GM21717 (cell line): ENCODE measurements at regions not wholly inside any gene's neighbourhood (a gene's known extent, or its start where the extent isn't known, plus 50 kb on each side); places are given as distances from the start of the nearest gene placed in this dataset.

ENCODE experiments used
- ATAC-seq: cut with Tn5 transposase; IDR thresholded peaks from one replicate; pipeline ENCODE4 v1.9.1; 2021; ENCODE audit warnings: mild to moderate bottlenecking, moderate library complexity; ENCODE audit not compliant: unreplicated experiment

DNA sequence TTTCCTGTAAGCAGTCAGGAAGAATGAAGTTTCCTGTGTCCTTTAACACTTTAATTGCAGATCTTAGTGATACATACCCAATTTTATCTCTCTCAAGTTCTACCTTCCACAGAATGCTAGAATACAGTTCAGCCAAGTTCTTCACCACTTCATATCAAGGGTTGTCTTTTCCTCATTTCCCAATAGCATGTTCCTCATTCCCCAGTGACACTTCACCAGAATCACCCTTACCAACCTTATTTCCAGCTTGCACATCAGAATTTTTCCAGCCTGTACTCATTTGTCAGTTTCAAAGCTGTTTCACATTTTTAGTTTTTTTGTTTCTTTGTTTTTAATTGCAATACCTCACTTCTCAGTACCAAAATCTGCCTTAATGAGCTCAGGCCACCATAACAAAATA is 126.1 kb downstream of the ESM1 start:
- ATAC-seq, result no peak

DNA sequence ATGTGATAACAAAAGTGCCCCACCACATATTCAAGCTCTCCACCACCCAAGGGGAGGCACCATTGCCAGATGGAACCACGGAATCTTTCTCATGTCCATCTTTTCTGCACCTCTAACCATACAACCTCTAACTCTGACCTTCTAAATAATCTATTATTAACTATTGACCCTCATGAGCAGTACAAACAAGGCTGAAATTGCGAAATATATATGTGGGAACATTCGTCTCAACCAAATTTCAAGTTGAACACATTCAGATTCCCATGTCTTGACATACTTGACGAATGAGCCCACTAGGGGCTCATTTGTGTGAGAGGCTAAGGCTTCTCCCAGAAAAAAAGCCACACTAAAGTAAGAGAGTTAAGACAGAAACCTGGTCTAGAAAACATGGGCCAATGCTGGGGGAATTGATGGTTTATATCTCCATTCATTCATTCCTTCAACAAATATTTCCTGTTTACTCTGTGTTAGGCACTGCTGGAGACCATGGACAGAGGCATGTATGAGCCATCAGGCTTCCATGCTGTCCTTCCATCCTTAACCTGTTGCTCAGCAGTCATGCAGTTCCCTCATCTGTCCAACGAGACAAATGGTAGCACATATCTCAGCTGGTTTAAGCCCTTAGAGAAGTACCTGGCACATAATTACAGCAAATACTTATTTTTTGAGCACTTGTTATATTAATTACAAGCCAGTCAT is 130.4 kb downstream of the ESM1 start:
- ATAC-seq, result no peak

DNA sequence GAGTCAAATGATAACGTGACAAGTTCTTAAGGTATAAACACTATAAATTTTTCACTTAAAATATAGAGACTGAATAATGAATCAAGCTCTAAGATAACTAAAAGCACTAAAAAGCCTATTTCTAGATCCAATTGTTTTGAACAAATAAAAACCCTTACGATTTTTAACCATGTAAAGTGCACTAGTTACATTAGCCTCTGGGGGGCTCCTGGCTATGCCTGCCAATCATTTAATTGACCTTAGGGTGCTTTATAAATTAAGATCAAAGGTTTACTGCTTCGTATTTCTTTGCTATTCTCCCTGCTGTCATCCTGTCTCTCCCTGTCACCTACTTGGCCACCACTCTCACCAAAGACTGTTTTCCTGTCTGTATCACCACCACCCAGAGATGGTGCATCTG is 133.4 kb downstream of the ESM1 start:
- no peak for ATAC-seq

DNA sequence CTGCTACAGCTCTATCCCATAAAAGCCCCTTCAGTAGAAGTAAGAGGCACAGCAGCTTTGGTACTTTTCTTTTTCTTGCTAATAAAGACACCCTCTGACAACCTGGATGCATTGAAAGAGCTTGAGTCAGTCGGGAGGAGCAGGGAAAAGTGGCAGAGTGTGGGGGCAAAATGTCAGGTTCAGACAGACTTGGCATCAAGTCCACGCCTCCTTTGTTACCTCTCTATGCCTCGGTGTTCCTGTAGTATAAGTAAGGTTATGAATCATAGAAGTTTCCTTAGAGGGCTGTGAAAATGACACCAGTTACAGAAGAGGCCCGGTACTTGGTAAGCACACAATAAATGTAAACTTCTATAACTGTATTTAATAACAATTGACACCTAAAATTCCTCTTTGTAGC is 133.9 kb downstream of the ESM1 start:
- no peak for ATAC-seq

DNA sequence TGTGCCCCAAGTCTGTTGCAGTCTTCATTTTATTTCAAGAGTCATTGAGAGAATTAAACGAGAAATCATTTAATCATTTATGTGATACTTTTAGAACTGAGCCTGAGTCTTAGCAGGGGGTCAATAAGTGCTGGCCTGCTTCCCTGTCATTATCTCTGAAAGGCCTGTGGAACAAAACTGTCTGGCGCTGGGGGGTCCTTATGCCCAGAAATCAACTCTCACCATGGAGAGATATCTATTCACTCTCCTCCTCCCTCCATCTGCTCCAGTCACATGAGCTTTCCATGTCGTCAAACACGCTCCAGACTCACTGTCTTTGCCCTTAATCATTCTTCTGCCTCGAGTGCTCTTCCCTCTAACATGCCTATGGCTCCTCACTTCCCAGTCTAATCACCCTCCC is 136.8 kb downstream of the ESM1 start:
- no peak for ATAC-seq

DNA sequence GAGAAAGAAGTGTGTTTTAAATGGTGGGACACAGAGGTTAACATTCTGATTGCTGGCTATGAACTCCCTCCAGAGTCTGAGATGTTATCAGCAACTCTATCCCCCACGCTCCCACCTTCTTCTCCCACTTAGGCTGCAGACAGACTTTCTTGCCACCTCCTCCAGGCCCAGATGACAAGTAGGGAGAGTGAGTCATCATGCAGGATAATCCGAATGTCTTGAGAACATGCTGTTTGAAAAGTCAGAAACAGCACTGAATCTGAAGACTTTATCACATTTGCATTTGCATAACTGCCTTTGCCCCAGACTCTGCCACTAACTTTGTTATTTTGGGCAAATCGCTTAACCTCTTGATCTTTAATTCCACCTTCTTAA is 139.8 kb downstream of the ESM1 start:
- ATAC-seq, result no peak

DNA sequence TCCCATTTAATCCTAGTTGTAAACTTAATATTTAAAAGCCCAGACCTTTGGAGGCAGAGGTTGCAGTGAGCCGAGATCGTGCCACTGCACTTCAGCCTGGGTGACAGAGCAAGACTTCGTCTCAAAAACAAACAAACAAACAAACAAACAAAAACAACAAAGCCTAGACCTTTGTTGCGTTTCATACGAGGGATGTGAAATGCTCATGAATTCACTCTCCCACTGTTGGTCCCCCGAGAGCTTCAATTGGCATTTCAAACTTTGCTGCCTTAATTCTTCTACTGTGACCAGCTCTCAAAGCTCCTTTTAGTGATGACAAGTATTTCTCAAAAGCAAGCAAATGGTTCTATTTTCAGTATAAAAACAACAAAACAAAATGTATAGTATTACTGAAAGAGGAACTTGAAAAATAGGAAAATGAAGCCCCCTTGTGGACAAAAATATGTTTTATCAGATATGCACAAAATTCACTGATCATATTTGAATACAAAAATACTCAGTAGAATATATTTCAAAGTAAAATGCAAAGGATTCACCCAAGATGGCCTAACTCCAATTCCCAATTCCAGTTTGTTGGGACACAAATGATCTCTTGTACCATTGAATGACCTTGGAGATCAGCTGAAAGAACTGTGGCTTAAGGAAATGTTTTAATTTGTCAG is 140.4 kb downstream of the ESM1 start:
- no peak for ATAC-seq

DNA sequence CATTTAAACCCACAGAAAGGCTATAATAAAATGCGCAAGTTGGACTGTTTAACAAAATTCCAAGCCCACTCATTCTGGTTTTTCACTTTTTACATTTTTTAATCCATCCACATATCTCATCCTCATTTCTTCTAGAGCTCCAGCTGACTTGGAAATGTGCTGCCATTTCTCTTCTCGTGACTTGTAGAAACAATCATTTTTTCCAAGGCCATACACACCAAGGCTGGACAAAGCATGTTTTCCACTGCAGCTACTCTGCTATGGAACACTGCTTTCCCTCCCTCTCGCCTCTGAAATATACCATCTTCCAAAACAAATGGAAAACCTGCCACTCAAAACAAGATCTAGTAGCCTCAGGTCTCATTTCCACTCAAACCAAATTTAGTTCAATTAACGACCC is 141.1 kb downstream of the ESM1 start:
- ATAC-seq, result no peak

DNA sequence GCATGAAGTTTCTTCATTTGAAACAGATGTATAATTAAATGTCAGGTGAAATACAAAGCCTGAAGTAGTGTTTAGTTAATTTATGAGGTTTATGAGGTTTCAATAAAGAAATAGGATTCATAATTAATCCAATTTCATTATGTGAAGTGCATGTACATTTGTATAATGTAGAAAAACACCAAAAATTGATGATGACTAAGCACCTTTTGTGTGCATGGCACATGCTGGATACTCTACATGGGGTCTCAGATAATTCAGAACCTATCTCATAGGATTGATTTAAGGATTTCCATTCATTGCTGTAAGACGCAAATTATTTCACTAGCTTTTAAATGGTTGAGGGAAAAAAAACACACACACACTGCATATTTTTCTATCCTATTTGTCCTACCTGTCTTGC is 143.9 kb downstream of the ESM1 start:
- ATAC-seq, result no peak

DNA sequence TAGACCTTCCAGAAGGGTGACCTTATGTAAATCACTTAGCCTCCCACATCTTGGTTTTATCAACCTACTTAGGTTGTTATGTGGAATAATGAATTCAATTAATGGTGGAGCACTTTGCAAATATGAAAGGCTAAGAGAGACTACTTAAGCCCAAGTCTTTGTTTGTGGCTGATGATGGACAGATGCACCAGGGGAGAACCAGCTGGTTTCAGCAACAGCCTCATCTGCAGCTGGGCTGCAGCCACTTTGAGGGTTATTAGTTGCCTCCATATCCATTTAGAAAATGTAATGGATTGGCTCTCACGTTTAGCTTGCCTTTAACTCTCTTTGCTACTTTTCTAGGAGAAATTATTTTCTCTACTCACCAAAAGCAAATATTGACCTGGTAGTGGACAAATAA is 146.6 kb downstream of the ESM1 start:
- ATAC-seq, result no peak

DNA sequence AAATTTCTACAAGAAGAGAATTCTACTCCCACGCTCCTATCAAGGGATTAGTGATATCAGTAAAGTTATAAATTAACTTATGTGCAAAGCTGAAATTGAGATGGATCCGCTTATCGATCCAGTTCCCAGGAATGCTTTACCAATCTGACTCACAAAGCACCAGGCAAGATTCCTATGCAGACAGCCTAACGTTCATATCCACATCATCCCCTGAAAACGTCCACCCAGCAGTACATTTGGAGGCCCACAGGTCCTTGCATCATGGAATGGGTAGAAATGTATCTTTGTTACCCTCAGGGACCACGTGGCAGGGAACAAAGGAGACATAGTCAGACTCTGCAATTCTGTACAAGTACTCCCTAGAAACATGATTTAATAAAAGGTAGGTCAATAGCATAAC is 147.4 kb downstream of the ESM1 start:
- ATAC-seq, result no peak

DNA sequence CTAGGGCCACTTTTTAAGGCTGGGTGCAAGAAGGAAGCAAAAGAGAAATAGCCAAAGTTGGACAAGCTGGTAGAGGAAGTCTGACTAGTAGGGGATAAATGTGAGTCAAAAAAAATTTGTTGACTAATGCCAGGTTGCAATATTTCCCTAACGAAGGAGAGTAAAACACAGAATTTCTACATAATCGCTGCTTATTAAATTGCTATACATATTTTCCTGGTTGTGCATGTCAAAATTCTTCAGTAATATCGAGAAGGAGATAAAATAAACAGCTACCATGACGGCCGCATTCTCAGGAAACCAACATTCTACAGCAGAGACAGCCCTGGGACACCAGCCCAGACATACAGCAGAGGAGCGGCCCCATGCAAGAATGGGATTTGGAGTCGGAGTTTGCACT is 148.3 kb downstream of the ESM1 start:
- ATAC-seq, result no peak

DNA sequence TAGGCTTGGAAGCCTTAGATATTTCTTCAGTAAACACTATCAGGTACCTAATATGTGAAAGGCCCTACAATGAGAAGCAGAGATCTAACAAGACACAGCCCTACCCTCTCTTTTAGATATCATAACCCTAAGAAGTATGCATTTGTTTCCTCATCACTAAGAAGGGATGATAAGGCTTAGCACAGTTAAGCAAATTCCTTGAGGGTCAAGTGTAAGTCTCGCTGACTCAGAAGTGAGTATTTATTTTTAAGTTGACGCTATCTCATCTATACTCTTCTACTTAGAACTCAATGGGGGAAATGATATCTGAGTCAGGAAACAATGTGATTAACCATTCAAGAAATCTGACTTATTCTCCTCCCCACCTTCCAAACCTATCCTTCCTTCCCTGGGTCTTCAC is 149.7 kb downstream of the ESM1 start:
- no peak for ATAC-seq

DNA sequence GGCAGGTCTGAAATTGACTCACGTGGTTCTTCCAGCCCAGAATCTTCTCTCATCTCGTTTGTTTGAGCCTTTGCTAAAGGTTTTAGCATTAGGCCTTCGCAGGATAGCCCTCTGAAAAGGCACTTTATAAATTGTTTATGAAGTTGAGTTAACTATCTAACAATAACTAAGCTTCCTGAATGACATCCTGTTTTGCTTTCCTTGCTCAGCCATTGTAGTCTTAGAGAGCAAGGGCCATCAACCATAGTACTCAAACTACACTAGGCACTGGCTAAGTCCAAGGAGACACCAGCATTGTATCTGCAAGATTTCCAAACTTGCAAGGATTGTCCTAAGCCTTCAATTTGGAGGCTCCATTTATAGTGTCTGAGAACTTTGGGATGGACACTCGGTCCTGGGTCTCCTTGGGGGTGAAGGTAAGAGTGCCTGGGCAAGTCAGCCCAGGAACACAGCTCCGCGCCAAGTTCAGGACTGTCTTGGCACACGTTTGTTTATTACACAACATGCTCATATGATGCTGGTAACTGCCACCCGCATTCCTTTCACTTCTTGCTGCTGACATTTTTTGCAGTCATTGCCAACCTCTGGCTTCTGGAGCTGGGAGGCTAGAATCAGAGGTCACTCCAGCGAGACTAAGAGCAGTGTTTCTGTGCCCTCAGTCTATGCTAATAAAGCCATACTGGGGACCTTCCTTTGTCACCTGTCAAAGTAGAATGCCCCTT is 151.1 kb downstream of the ESM1 start:
- ATAC-seq, result no peak

DNA sequence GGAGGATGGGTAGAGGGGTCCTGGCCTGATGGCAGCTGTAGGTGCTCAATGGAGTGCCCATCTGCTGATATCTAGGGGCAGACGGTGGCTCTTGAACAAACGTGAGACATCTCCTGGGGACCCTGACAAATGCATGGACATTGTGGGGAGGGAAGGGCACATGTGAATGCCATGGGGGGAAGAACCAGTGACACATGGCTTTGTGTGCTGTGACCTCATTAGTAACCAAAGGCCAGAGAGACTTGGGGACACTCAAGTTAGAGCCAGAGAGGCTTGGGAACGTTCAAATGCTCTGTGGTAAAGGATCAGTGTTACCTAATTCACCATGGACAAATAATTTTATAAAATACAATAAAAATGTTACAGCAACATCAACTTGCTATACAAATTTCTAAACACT is 151.8 kb downstream of the ESM1 start:
- ATAC-seq, result no peak

DNA sequence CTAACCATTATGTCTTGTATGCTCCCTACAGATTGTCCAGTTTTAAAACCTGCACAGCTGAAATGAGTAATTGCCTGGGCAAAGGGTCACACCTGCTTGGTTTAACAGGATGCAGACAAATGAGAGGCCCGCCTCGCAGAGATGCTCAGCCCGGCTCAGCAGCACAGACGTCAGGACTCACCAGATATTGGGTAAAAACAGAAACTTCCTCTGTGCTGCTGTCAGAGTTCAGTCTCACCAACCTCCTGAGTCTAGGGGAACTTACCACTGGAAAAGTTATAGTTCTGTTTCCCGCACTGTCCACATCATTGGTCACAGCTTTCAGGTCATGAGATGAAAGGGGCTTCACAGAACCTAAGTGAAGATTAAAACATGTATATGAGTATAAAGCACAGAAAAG is 152.5 kb downstream of the ESM1 start:
- ATAC-seq, result no peak

DNA sequence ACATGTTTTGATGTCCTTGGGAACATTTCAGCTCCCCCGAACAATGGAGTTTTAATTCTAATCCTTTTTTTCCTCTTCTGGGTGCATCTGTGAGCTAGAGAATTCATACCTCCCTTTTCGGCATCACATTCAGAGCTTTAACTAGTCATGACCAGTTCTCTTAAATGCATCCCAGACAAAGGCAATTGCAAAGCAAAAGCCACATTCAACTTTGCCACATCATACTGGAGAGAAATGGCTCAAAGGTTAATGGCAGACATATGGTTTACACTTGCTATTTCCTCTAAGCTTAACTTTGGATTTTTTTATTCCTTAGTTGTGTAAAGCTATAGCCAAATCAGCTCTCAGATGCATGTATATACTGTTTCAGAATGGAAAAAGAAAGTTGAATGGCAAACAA is 153.3 kb downstream of the ESM1 start:
- ATAC-seq, result no peak

DNA sequence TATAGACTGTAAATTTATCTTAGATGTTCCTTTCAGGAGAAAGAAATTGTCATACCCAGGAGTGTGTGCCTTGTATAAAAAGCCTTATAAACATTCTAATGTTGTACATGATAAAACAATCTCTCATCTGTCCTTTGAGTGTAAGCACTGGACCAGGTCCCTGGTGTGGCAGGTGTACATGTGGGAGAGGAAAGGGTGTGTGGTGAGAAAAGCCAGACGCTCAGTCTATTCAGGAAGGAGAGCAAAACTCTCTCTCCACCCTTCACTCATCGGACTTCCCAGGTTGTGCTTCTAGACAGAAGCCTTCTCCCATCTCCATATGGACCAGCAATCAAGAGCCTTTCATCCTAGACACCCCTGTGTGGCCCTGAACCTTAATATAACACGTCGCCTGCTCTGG is 154.2 kb downstream of the ESM1 start:
- ATAC-seq, result no peak

DNA sequence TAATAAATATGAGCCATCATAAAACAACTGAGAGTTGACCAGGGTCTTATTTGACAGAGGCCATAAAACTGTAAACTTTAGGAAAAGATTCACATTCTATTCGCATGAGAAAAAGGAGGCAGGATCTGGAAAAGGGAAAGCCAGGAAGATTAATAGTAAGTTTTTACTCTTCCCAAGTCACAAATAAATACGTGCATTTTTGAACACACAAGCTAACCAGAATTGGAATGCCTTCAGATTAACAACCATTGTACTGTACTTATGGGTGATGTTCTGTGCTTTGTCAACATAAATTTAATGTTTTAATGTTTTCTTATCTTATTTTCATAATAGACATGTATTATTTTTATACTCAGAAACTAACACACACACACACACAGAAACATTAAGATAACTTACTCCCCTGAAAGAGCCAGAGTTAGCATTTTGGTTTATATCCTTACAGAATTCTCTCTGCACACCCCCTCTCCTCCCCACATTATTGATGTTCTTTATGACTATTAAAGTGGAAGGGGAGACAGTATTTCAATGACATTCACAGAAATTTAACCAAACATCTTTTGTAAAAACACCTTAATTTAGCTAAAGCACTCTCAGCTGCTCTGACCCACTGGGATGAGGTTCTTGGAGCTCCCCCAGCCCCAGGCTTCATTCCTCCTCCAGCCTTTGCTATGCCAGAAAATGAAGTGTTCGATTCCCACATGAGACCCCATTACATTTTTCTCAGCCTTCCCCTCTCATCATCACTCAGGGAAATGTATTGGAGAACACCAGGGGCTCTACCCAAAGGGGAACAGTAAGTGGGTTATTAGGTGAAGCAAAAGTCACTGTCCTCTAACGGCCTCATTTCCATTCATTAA is 155.5 kb downstream of the ESM1 start:
- no peak for ATAC-seq

DNA sequence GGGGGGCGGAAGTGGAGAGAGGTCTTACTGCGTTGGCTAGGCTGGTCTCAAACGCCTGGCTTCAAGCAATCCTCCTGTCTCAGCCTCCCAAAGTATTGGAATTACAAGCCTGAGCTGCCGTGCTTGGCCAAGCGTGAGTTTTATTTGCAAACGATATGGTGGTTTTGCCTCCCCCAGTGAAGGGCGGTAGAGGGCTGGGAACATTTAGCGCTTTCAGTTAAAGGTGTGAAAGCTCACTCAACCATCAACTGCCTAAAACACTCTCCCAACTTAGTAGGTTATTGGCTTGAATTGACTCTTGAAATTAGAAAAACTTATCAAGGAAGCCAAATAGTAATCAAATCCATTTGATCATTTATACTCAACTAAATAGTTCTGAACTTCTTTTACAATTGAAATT is 156.3 kb downstream of the ESM1 start:
- no peak for ATAC-seq

DNA sequence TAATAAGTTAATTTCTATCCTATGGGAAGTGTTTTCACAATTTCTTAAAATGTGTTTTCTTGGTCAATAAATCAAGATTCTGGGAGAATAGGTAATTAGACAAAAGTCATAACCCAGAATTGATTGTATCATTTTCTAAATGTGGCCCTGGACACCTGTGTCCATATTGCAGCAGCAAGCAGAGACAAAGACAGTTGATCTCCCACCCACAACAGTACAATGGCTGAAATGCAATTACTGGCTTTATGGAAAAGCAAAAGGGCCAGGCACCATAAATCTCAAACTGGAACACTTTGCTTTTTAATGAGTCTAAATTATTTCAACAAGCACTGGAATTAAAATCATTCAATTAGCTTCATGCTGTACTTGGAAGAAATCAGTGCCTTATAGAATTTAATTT is 157.2 kb downstream of the ESM1 start:
- ATAC-seq, result no peak
